Neuronal stem cell (in vitro differentiated cells): ENCODE measurements at regions not wholly inside any gene's neighbourhood (a gene's known extent, or its start where the extent isn't known, plus 50 kb on each side); places are given as distances from the start of the nearest gene placed in this dataset.

Experiments used
- DNase-seq: peaks from one replicate; pipeline ENCODE4 v3.0.0-alpha.2; 2013; ENCODE audit warnings: low spot score
- H2AFZ ChIP-seq: one replicate; pipeline ENCODE4 v1.6.1; 2013; ENCODE audit warnings: mild to moderate bottlenecking, low read length, inconsistent platforms
- H2AK5ac ChIP-seq: 2 replicates; pipeline ENCODE4 v1.6.1; 2013; ENCODE audit warnings: low read depth, mild to moderate bottlenecking, inconsistent platforms, low read length, moderate library complexity, mixed read lengths
- H2BK120ac ChIP-seq: 2 replicates; pipeline ENCODE4 v1.6.1; 2013; ENCODE audit warnings: low read depth, mild to moderate bottlenecking, inconsistent platforms, low read length, moderate library complexity, mixed read lengths
- H2BK12ac ChIP-seq: one replicate; pipeline ENCODE4 v1.6.1; 2013; ENCODE audit warnings: low read length, inconsistent platforms
- H2BK15ac ChIP-seq: 2 replicates; pipeline ENCODE4 v1.6.1; 2013; ENCODE audit warnings: mild to moderate bottlenecking, low read length, inconsistent platforms, mixed read lengths
- H2BK5ac ChIP-seq: one replicate; pipeline ENCODE4 v1.6.1; 2013; ENCODE audit warnings: inconsistent platforms, mild to moderate bottlenecking, low read length, moderate library complexity
- H3K14ac ChIP-seq: one replicate; pipeline ENCODE4 v1.6.1; 2013; ENCODE audit warnings: low read length, inconsistent platforms
- H3K18ac ChIP-seq: 2 replicates; pipeline ENCODE4 v1.6.1; 2013; ENCODE audit warnings: low read length, inconsistent platforms
- H3K23ac ChIP-seq: 2 replicates; pipeline ENCODE4 v1.6.1; 2013; ENCODE audit warnings: low read depth, mild to moderate bottlenecking, mixed read lengths, low read length, inconsistent platforms; ENCODE audit not compliant: poor library complexity
- H3K27ac ChIP-seq: replicated peaks from 3 replicates; pipeline ENCODE4 v1.5.1; 2013; ENCODE audit warnings: low read length, inconsistent platforms
- H3K27me3 ChIP-seq, 3 experiments: 2 replicates each; pipeline ENCODE4 v1.6.1; 2013; ENCODE audit warnings: low read length in 3 of 3, mild to moderate bottlenecking in 2 of 3, inconsistent platforms in 1 of 3, low read depth in 1 of 3, mixed read lengths in 1 of 3, moderate library complexity in 1 of 3; ENCODE audit not compliant: control insufficient read depth in 3 of 3, insufficient read depth in 3 of 3
- H3K36me3 ChIP-seq, 2 donors: replicated peaks in 1 of 2; 2 replicates each; pipeline ENCODE4 v1.6.1; 2013; ENCODE audit warnings: low read length in 2 of 2; ENCODE audit not compliant: control insufficient read depth in 2 of 2, insufficient read depth in 2 of 2
- H3K4ac ChIP-seq: 2 replicates; pipeline ENCODE4 v1.6.1; 2013; ENCODE audit warnings: inconsistent platforms, mild to moderate bottlenecking, low read length, moderate library complexity
- H3K4me1 ChIP-seq, 2 donors: 1 replicate in 1 of 2; 2 replicates in 1 of 2; pipeline ENCODE4 v1.6.1; 2013; ENCODE audit warnings: low read length in 2 of 2, low read depth in 1 of 2; ENCODE audit not compliant: control insufficient read depth in 2 of 2, insufficient read depth in 1 of 2
- H3K4me2 ChIP-seq: one replicate; pipeline ENCODE4 v1.6.1; 2013; ENCODE audit warnings: mild to moderate bottlenecking, low read length, inconsistent platforms; ENCODE audit not compliant: insufficient read depth, poor library complexity, severe bottlenecking
- H3K4me3 ChIP-seq, 2 donors: 2 replicates each; pipeline ENCODE4 v1.5.1; 2013; ENCODE audit warnings: low read length in 2 of 2, mild to moderate bottlenecking in 2 of 2, inconsistent platforms in 1 of 2, moderate library complexity in 1 of 2
- H3K79me1 ChIP-seq: one replicate; pipeline ENCODE4 v1.6.1; 2013; ENCODE audit warnings: low read depth, mild to moderate bottlenecking, inconsistent platforms, low read length, moderate library complexity
- H3K9ac ChIP-seq: one replicate; pipeline ENCODE4 v1.6.1; 2013; ENCODE audit warnings: mild to moderate bottlenecking, low read depth, low read length, inconsistent platforms; ENCODE audit not compliant: poor library complexity
- H3K9me3 ChIP-seq, 2 donors: replicated peaks in 1 of 2; 2 replicates each; pipeline versions ENCODE3 to v1.6.1; 2013; ENCODE audit warnings: low read length in 2 of 2, mild to moderate bottlenecking in 2 of 2, inconsistent platforms in 1 of 2, low read depth in 1 of 2, mixed read lengths in 1 of 2, moderate library complexity in 1 of 2; ENCODE audit not compliant: control insufficient read depth in 2 of 2, insufficient read depth in 1 of 2
- H4K8ac ChIP-seq: one replicate; pipeline ENCODE4 v1.6.1; 2013; ENCODE audit warnings: low read depth, mild to moderate bottlenecking, inconsistent platforms, low read length, moderate library complexity
- H4K91ac ChIP-seq: one replicate; pipeline ENCODE4 v1.6.1; 2013; ENCODE audit warnings: low read length, low read depth, mild to moderate bottlenecking, inconsistent platforms; ENCODE audit not compliant: poor library complexity
- WGBS, 2 donors: extraction: QIAGEN DNeasy Blood & Tissue Kit; methylation state at CpG; one replicate each; pipeline ENCODE4 v1.1.7; 2013; ENCODE audit warnings: missing lambda C conversion rate in 2 of 2, mixed read lengths in 1 of 2; ENCODE audit not compliant: insufficient read length in 2 of 2, insufficient replicate concordance in 1 of 2; ENCODE audit errors: extremely low coverage in 2 of 2; 5-methylcytosine and 5-hydroxymethylcytosine counted together

DNA sequence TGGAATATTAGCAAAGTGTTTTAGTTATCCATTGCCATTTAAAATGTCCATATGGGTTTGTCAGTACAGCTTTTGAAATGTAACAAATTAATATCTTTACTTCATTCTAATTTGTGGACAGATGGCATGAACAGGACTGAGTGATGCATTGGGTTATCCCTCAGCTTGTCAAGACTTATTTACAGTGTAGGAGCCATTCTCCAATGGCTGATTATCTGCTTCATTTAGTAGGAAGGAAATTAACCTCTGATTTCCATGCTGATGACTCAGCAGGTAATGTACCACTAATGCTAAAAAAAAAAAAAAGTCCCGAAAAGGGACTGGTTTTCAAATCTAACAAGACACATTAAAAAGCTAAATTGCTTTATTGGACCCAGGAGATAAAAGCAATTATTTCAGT, 1149.0 kb upstream of the USP15 start:
- Histone ChIP-seq H3K36me3 (no peaks in the 10 kb centered on the region), H3K4me2 (no peak overlapping the region), H3K79me1 (no peaks in the 10 kb centered on the region), H3K4me1 (no peaks in the 10 kb centered on the region), H2BK15ac (no peak overlapping the region), H2BK5ac (no peak overlapping the region), H3K18ac (no peak overlapping the region), H3K23ac (no peak overlapping the region), H2AFZ (no peak overlapping the region), H4K91ac (no peak overlapping the region), H3K27ac (no peak overlapping the region), H3K4me3 (no peak overlapping the region), H3K14ac (no peak overlapping the region), H3K4ac (no peak overlapping the region), H3K9ac (no peak overlapping the region), H3K9me3 (no peaks in the 10 kb centered on the region), H2AK5ac (no peak overlapping the region), H2BK12ac (no peak overlapping the region), H4K8ac (no peak overlapping the region), H3K27me3 (no peaks in the 10 kb centered on the region), H2BK120ac (no peak overlapping the region)
- no peak for DNase-seq
- WGBS, 2 donors, result no CpG with 5 or more reads among the region's 1 CpG

DNA sequence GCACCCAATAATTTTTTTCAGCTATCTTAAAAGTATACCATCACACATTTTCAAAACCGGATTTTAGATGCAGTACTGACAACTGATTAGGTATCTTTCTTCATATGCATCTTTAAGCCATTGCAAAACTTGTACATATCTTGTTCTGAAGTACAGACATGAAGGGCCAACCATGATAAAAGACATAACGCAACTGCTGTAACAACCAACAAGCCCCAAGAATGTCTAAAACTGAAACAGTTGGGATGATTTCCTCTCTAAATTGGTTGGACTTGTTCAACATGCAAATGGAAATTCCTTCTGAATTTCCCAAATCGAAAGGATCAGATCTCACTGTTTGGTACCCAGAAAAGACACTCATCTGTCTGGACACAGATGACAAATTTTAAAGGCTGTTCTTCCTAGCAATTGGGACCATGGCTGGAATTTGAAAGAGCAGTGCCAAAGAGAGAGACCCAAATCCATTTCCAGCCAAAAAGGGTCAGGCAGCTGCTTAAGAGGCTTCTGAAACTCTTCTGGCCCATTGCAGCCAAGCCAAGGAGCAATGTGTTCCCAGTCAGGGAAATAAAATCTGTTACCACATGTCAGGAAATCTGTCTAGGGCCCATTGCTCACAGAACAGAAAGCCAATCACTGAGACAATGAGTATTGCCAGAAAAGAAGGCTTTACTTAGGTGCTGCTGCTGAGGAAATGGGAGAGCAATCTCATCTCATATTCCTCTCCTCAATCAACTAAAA, 1122.4 kb upstream of the USP15 start:
- Histone ChIP-seq H2BK120ac (no peak overlapping the region), H3K36me3 (no peaks in the 10 kb centered on the region), H3K9ac (no peak overlapping the region), H2AFZ (no peak overlapping the region), H3K27ac (no peak overlapping the region), H3K4me1 (no peaks in the 10 kb centered on the region), H2BK15ac (no peak overlapping the region), H2BK12ac (no peak overlapping the region), H4K91ac (no peak overlapping the region), H3K9me3 (no peaks in the 10 kb centered on the region), H2BK5ac (no peak overlapping the region), H3K79me1 (no peaks in the 10 kb centered on the region), H3K14ac (no peak overlapping the region), H4K8ac (no peak overlapping the region), H3K4me3 (no peak overlapping the region), H3K18ac (no peak overlapping the region), H3K23ac (no peak overlapping the region), H3K4ac (no peak overlapping the region), H2AK5ac (no peak overlapping the region), H3K27me3 (no peaks in the 10 kb centered on the region), H3K4me2 (no peak overlapping the region)
- WGBS, 2 donors, result no CpG with 5 or more reads among the region's 3 CpGs
- DNase-seq, result no peak

DNA sequence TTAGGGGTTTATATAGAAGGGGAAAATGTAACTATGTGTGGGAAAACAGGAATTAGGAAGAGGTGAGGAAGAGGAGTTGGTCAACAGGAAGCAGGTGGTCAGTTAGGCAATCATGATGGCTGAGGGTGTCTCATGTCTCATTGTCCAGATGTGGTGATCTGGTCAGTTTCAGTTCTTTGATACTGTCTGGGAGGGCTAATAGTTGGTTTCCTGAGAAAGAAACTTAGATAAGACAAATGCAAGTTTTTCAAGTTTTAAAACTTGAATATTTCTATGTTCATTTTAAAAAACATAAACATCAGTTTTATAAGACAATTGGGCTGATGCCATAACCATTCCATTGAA, 1121.8 kb upstream of the USP15 start:
- Histone ChIP-seq H3K4ac (no peak overlapping the region), H2BK12ac (no peak overlapping the region), H2BK5ac (no peak overlapping the region), H3K4me3 (no peak overlapping the region), H2BK120ac (no peak overlapping the region), H3K14ac (no peak overlapping the region), H3K4me1 (no peaks in the 10 kb centered on the region), H4K8ac (no peak overlapping the region), H2AFZ (no peak overlapping the region), H3K9me3 (no peaks in the 10 kb centered on the region), H4K91ac (no peak overlapping the region), H3K4me2 (no peak overlapping the region), H3K9ac (no peak overlapping the region), H2AK5ac (no peak overlapping the region), H3K18ac (no peak overlapping the region), H2BK15ac (no peak overlapping the region), H3K36me3 (no peaks in the 10 kb centered on the region), H3K27ac (no peak overlapping the region), H3K27me3 (no peaks in the 10 kb centered on the region), H3K79me1 (no peaks in the 10 kb centered on the region), H3K23ac (no peak overlapping the region)
- no peak for DNase-seq

DNA sequence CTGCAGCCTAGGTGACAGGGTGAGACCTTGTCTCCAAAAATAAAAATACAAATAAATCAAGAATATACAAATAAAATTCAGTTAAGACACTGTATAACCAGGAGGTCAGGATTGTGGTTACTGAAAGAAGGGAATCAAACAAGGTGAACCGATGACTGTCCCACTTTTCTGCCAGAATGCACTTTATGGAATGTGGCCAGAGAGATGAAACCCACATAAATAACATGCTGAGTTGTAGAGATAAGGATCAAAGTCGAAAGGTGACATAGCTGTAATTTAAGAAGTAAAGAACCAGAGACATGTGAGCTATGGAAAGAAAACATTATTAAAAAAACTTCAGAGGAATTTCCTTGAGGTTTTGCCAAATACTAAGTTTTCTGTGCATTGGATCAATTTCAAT, 1098.2 kb upstream of the USP15 start:
- no peaks in the 10 kb centered on the region for H3K79me1 ChIP-seq
- no peak overlapping the region for H2AFZ ChIP-seq
- H2AK5ac ChIP-seq, result no peak overlapping the region
- no peak overlapping the region for H3K14ac ChIP-seq
- H3K4me1 ChIP-seq, result no peaks in the 10 kb centered on the region
- WGBS, 2 donors, result no CpG with 5 or more reads among the region's 2 CpGs
- H2BK12ac ChIP-seq, result no peak overlapping the region
- H2BK5ac ChIP-seq, result no peak overlapping the region
- H3K9ac ChIP-seq, result no peak overlapping the region
- no peaks in the 10 kb centered on the region for H3K27me3 ChIP-seq
- H2BK120ac ChIP-seq, result no peak overlapping the region
- no peak overlapping the region for H3K18ac ChIP-seq
- H4K91ac ChIP-seq, result no peak overlapping the region
- no peaks in the 10 kb centered on the region for H3K9me3 ChIP-seq
- no peak for DNase-seq
- H3K36me3 ChIP-seq, result no peaks in the 10 kb centered on the region
- H3K23ac ChIP-seq, result no peak overlapping the region
- H3K4ac ChIP-seq, result no peak overlapping the region
- H4K8ac ChIP-seq, result no peak overlapping the region
- H2BK15ac ChIP-seq, result no peak overlapping the region
- H3K27ac ChIP-seq, result no peak overlapping the region
- no peak overlapping the region for H3K4me2 ChIP-seq
- no peak overlapping the region for H3K4me3 ChIP-seq
